Neural progenitor cell (in vitro differentiated cells): ENCODE measurements at regions not wholly inside any gene's neighbourhood (a gene's known extent, or its start where the extent isn't known, plus 50 kb on each side); places are given as distances from the start of the nearest gene placed in this dataset.

Experiments
- DNase-seq: peaks from one replicate; pipeline ENCODE4 v3.0.0-alpha.2; 2016; ENCODE audit warnings: low spot score
- H2AFZ ChIP-seq: fragments of 200-600 bp; sonication (generic); replicated peaks from 2 replicates; pipeline ENCODE4 v1.6.1; 2016; ENCODE audit warnings: antibody characterized with exemption
- H3F3A ChIP-seq: fragments of 200-600 bp; sonication (generic); 2 replicates; pipeline ENCODE4 v1.6.1; 2016; ENCODE audit warnings: antibody characterized with exemption, low read depth
- H3K27ac ChIP-seq: fragments of 200-600 bp; sonication (generic); 2 replicates; pipeline ENCODE4 v1.5.1; 2016; ENCODE audit warnings: mild to moderate bottlenecking
- H3K27me3 ChIP-seq: fragments of 200-600 bp; sonication (generic); 2 replicates; pipeline ENCODE4 v1.6.1; 2016; ENCODE audit warnings: mild to moderate bottlenecking, moderate library complexity
- H3K36me3 ChIP-seq: fragments of 200-600 bp; sonication (generic); 2 replicates; pipeline ENCODE4 v1.5.1; 2016
- H3K4me1 ChIP-seq: fragments of 200-600 bp; sonication (generic); 2 replicates; pipeline ENCODE4 v1.6.1; 2016; ENCODE audit warnings: mixed run types
- H3K4me2 ChIP-seq: fragments of 200-600 bp; sonication (generic); 2 replicates; pipeline ENCODE4 v1.6.1; 2016
- H3K4me3 ChIP-seq: fragments of 200-600 bp; sonication (generic); 2 replicates; pipeline ENCODE4 v1.5.1; 2016
- H3K79me2 ChIP-seq: fragments of 200-600 bp; sonication (generic); 2 replicates; pipeline ENCODE4 v1.6.1; 2016; ENCODE audit warnings: low read depth
- H3K9ac ChIP-seq: fragments of 200-600 bp; sonication (generic); 2 replicates; pipeline ENCODE4 v1.6.1; 2016
- H3K9me3 ChIP-seq: fragments of 200-600 bp; sonication (generic); 2 replicates; pipeline ENCODE4 v1.5.1; 2016; ENCODE audit warnings: low read depth
- H4K20me1 ChIP-seq: fragments of 200-600 bp; sonication (generic); 2 replicates; pipeline ENCODE4 v1.6.1; 2016; ENCODE audit warnings: low read depth
- H3K27ac Mint-ChIP-seq: 3 replicates; pipeline ENCODE4 v1.8.0; 2021; ENCODE audit warnings: mixed read lengths
- H3K27me3 Mint-ChIP-seq: 2 replicates; pipeline ENCODE4 v1.8.0; 2022; ENCODE audit warnings: low read depth, mild to moderate bottlenecking, inconsistent platforms, moderate library complexity, mixed read lengths; ENCODE audit not compliant: insufficient read depth
- H3K36me3 Mint-ChIP-seq: 3 replicates; pipeline ENCODE4 v1.8.0; 2021; ENCODE audit warnings: mixed read lengths
- H3K4me1 Mint-ChIP-seq: 3 replicates; pipeline ENCODE4 v1.8.0; 2021; ENCODE audit warnings: mixed read lengths
- H3K4me3 Mint-ChIP-seq: 3 replicates; pipeline ENCODE4 v1.8.0; 2021; ENCODE audit warnings: mild to moderate bottlenecking, moderate library complexity, mixed read lengths
- H3K9me3 Mint-ChIP-seq: 3 replicates; pipeline ENCODE4 v1.8.0; 2020; ENCODE audit warnings: mixed read lengths
- CTCF ChIP-seq: fragments of 200-600 bp; sonication (generic); IDR thresholded peaks from 2 replicates; pipeline ENCODE4 v1.5.1; 2017; ENCODE audit warnings: antibody characterized with exemption, mild to moderate bottlenecking
- EZH2 ChIP-seq: fragments of 200-600 bp; sonication (generic); IDR thresholded peaks from 2 replicates; pipeline ENCODE4 v1.6.1; 2017; ENCODE audit warnings: antibody characterized with exemption, mild to moderate bottlenecking, moderate library complexity
- EZH2phosphoT487 ChIP-seq: fragments of 200-600 bp; sonication (generic); IDR thresholded peaks from 2 replicates; pipeline ENCODE4 v1.6.1; 2017; ENCODE audit warnings: antibody characterized with exemption

GRCh38 chr2:125745514-125745913 is 910.4 kb upstream of the GYPC start:
- no peaks in the 10 kb centered on the region for H4K20me1 ChIP-seq
- H3K4me3 ChIP-seq: no peak overlapping the region
- Mint-ChIP-seq H3K27me3 (peaks cover 2% of the 10 kb centered on the region), H3K4me3 (peak overlapping the region; percentile 33), H3K36me3 (no peaks in the 10 kb centered on the region), H3K27ac (peak overlapping the region; percentile 19), H3K9me3 (no peaks in the 10 kb centered on the region), H3K4me1 (peaks cover 16% of the 10 kb centered on the region)
- H3K79me2 ChIP-seq: no peaks in the 10 kb centered on the region
- no peaks in the 10 kb centered on the region for H3K36me3 ChIP-seq
- peak; percentile 83 for DNase-seq
- H3K27me3 ChIP-seq: no peaks in the 10 kb centered on the region
- no peaks in the 10 kb centered on the region for H3K9me3 ChIP-seq
- H3F3A ChIP-seq: peaks cover 28% of the 10 kb centered on the region
- H3K4me1 ChIP-seq: peaks cover 23% of the 10 kb centered on the region
- H3K27ac ChIP-seq: peak overlapping the region; percentile 71
- TF ChIP-seq CTCF (peak; percentile 70), EZH2phosphoT487 (no peak)
- no peak overlapping the region for H3K9ac ChIP-seq
- H2AFZ ChIP-seq: no peak overlapping the region
- H3K4me2 ChIP-seq: peak overlapping the region; percentile 50

- peak overlapping the region; percentile 50 for H3K4me2 ChIP-seq
- H4K20me1 ChIP-seq: no peaks in the 10 kb centered on the region
- Mint-ChIP-seq H3K4me1 (peaks cover 16% of the 10 kb centered on the region), H3K27ac (no peak overlapping the region), H3K36me3 (no peaks in the 10 kb centered on the region), H3K27me3 (peaks cover 2% of the 10 kb centered on the region), H3K9me3 (no peaks in the 10 kb centered on the region), H3K4me3 (no peak overlapping the region)
- TF ChIP-seq EZH2phosphoT487 (no peak), CTCF (no peak), EZH2 (no peak)
- no peaks in the 10 kb centered on the region for H3K79me2 ChIP-seq
- no peaks in the 10 kb centered on the region for H3K9me3 ChIP-seq
- peaks cover 23% of the 10 kb centered on the region for H3K4me1 ChIP-seq
- peaks cover 28% of the 10 kb centered on the region for H3F3A ChIP-seq
- H3K27ac ChIP-seq: peak overlapping the region; percentile 71
- DNase-seq: peak; percentile 65
- H2AFZ ChIP-seq: no peak overlapping the region
- H3K27me3 ChIP-seq: no peaks in the 10 kb centered on the region
- no peaks in the 10 kb centered on the region for H3K36me3 ChIP-seq
- H3K4me3 ChIP-seq: peak overlapping the region; percentile 12
- no peak overlapping the region for H3K9ac ChIP-seq
These were observed 909.4 kb upstream of the GYPC start for GRCh38 chr2:125746321-125747164.

- DNase-seq: no peak
- H3K27me3 Mint-ChIP-seq: peaks cover 2% of the 10 kb centered on the region
- no peak overlapping the region for H3K27ac Mint-ChIP-seq
- Histone ChIP-seq H3K9ac (no peak overlapping the region), H3K4me2 (no peak overlapping the region), H3K79me2 (no peaks in the 10 kb centered on the region), H3F3A (peaks cover 28% of the 10 kb centered on the region), H4K20me1 (no peaks in the 10 kb centered on the region), H2AFZ (no peak overlapping the region), H3K27ac (no peak overlapping the region), H3K9me3 (no peaks in the 10 kb centered on the region), H3K27me3 (no peaks in the 10 kb centered on the region), H3K36me3 (no peaks in the 10 kb centered on the region), H3K4me1 (peaks cover 23% of the 10 kb centered on the region), H3K4me3 (no peak overlapping the region)
- H3K9me3 Mint-ChIP-seq: no peaks in the 10 kb centered on the region
- no peaks in the 10 kb centered on the region for H3K36me3 Mint-ChIP-seq
- no peak overlapping the region for H3K4me3 Mint-ChIP-seq
- no peak for TF ChIP-seq EZH2phosphoT487
- H3K4me1 Mint-ChIP-seq: peaks cover 16% of the 10 kb centered on the region
These were observed 908.9 kb upstream of the GYPC start for GRCh38 chr2:125747165-125747425.

DNA sequence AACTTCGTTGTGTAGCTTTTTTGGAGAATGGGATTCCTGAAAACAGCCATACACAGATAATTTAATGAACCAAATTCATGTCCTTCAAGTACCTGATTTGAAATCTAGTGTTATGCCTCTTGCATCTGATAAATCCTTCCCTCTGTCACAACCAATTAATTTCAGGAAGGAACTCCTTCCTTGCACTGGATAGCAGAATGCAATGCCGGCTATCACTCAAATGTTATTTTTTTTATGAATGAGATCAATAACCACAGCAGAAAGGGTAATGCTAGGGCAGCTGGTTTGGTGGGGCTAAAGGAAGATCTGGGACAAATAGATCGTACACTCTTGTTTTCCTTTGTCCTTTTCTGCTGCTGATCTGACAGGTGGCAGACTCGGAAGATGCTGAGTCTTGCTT is 899.5 kb upstream of the GYPC start:
- Histone ChIP-seq H3K4me3 (no peak overlapping the region), H3F3A (no peaks in the 10 kb centered on the region), H3K36me3 (no peaks in the 10 kb centered on the region), H3K79me2 (no peaks in the 10 kb centered on the region), H2AFZ (no peak overlapping the region), H3K4me2 (no peak overlapping the region), H3K9ac (no peak overlapping the region), H3K9me3 (no peaks in the 10 kb centered on the region), H3K4me1 (no peaks in the 10 kb centered on the region), H4K20me1 (no peaks in the 10 kb centered on the region), H3K27ac (no peak overlapping the region), H3K27me3 (no peaks in the 10 kb centered on the region)
- no peak for TF ChIP-seq EZH2
- TF ChIP-seq EZH2phosphoT487: no peak
- TF ChIP-seq CTCF: no peak
- Mint-ChIP-seq H3K36me3 (no peaks in the 10 kb centered on the region), H3K4me1 (peaks cover 4% of the 10 kb centered on the region), H3K4me3 (no peak overlapping the region), H3K27ac (no peak overlapping the region), H3K27me3 (peaks cover 2% of the 10 kb centered on the region), H3K9me3 (no peaks in the 10 kb centered on the region)
- DNase-seq: no peak
